Thyroid gland (tissue), 4 donors: ENCODE measurements at regions not wholly inside any gene's neighbourhood (a gene's known extent, or its start where the extent isn't known, plus 50 kb on each side); places are given as distances from the start of the nearest gene placed in this dataset.

Source experiments
- CTCF ChIP-seq, 6 experiments: fragments of 200-600 bp in 3 of 6; fragments of 450-650 bp in 3 of 6; sonication (generic) in 3 of 6; IDR thresholded peaks; one replicate each; pipeline ENCODE4 v1.5.1; 2016 to 2019; ENCODE audit warnings: antibody characterized with exemption in 6 of 6, mild to moderate bottlenecking in 2 of 6, inconsistent platforms in 1 of 6, moderate library complexity in 1 of 6
- POLR2A ChIP-seq, 2 donors: fragments of 450-650 bp; IDR thresholded peaks; one replicate each; pipeline ENCODE4 v1.6.1; 2017; ENCODE audit warnings: antibody characterized with exemption in 2 of 2, mild to moderate bottlenecking in 2 of 2, moderate library complexity in 1 of 2

GRCh38 chr1:14138135-14138506, 438.1 kb downstream of the PRDM2 start:
- no peak for TF ChIP-seq CTCF (IDR thresholded peaks at IDR 0.05)
- TF ChIP-seq POLR2A (IDR thresholded peaks at IDR 0.05), result no peak
